GM13976 (cell line): ENCODE measurements at regions not wholly inside any gene's neighbourhood (a gene's known extent, or its start where the extent isn't known, plus 50 kb on each side); places are given as distances from the start of the nearest gene placed in this dataset.
"Not testable (repeated sequence)": the region's sequence is repeated elsewhere in the genome, so short reads cannot be mapped to it uniquely, and the experiment has no call there.

Source experiments
- DNase-seq: peaks from one replicate; pipeline ENCODE4 v3.0.0; 2012; ENCODE audit warnings: low spot score
- in situ Hi-C: fragments of 300-500 bp; cut with MboI; formaldehyde crosslinking; loops from one replicate; pipeline ENCODE4 v1.12.0; 2022; ENCODE audit warnings: low sequenced_read_pairs, mixed read lengths, inconsistent platforms; ENCODE audit not compliant: unreplicated experiment
- TF ChIP-seq, protein P1 (sequence below): IDR thresholded peaks from 2 replicates; pipeline ENCODE4 v1.5.1; 2012; ENCODE audit warnings: borderline replicate concordance, mild to moderate bottlenecking; ENCODE audit not compliant: insufficient read depth; ENCODE audit errors: extremely low read depth, missing control alignments, control extremely low read depth

DNA sequence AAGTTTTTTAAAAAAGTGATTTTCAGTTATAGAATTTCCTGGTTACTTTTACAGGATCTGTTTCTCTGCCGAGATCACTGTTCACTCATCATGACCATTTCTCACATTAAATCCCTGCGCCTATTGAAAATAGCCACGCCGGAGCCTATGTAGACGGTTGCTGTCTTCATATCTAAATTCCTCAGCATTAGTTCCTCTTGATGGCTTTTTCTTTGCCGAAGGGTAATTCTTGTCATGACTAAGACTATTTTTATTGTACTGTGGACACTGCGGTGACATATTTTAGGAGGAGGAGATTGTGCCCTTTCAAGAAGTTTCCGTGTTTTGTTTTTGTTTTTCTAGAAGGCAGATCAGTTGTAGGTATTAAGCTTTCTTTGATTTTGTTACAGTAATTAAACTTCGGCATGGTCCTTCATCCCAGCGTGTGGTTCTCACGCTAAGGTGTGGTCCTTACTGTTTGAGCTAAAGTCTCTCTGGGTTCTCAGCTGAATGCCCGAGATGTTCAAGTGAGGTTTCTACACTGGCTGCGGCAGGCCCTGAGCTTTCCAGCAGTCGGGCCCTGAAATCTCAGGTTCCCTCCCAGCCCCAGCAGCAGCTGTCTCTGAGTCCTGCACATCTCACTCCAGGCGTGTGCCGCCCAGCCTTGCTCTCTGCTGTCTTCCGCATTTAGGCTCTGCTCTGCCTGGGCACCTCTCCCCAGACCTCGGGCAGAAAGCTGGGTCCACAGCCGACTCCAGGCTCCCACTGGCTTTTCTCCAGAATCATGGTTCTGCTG is 1110.5 kb downstream of the TBC1D22A start:
- DNase-seq: no peak
- in situ Hi-C loops: no loop called here
- TF ChIP-seq, protein P1, sequence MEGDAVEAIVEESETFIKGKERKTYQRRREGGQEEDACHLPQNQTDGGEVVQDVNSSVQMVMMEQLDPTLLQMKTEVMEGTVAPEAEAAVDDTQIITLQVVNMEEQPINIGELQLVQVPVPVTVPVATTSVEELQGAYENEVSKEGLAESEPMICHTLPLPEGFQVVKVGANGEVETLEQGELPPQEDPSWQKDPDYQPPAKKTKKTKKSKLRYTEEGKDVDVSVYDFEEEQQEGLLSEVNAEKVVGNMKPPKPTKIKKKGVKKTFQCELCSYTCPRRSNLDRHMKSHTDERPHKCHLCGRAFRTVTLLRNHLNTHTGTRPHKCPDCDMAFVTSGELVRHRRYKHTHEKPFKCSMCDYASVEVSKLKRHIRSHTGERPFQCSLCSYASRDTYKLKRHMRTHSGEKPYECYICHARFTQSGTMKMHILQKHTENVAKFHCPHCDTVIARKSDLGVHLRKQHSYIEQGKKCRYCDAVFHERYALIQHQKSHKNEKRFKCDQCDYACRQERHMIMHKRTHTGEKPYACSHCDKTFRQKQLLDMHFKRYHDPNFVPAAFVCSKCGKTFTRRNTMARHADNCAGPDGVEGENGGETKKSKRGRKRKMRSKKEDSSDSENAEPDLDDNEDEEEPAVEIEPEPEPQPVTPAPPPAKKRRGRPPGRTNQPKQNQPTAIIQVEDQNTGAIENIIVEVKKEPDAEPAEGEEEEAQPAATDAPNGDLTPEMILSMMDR: no peak

DNA sequence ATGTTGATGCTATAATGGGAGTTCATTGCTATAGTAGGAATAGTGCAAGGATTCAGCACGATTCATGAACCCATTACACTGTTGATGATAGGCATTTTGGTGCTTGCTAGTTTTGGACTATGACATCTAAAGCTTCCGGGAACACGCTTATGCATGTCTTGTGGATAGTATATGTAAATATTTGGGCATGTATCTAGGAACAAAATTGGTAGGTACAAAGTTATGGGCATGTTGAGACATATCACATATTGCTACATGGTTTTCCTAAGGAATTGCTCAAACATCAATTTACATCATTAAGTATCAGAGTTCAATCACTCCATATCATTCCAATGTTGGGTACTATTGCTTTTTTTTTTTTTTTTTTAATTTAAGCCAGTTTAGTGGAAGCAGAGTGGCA is 1103.2 kb downstream of the TBC1D22A start:
- in situ Hi-C loops: no loop called here
- DNase-seq: no peak
- TF ChIP-seq, protein P1: no peak

DNA sequence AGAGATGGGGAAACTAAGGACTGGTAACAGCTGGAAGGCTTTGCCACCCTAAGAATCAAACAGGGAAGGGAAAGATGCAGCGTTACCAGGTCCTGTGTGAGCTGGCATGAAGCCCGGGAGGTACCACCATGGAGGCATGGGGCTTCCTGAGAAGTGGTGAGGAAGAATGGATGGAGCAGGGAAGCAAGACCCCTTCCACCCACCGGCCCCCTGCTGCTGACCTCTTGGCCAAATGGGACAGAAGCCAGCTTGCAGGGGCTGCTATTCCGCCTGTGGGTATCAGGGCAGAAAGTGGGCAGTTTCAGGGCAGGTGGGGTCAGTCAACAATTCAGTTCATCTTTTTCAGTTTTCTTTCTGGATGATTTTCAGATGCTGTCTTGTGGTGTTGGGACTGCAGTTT is 1099.9 kb downstream of the TBC1D22A start:
- no peak for DNase-seq
- in situ Hi-C loops: no loop called here
- TF ChIP-seq, protein P1: no peak

DNA sequence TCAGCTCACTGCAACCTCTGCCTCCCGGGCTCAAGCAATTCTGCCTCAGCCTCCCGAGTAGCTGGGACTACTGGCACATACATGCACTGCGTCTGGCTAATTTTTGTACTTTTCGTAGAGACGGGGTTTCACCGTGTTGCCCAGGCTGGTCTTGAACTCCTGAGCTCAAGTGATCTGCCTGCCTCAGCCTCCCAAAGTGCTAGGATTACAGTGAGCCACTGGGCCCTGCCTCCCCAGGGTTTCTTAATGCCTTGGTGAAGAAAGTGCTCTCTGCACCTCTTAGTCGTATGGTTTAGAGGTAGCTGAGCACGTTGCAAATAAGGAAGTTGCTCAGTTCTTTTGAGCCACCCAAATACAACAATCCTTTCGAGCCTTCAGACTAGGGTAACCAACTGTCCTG is 1098.5 kb downstream of the TBC1D22A start:
- DNase-seq, in situ Hi-C loops: not testable (repeated sequence)

DNA sequence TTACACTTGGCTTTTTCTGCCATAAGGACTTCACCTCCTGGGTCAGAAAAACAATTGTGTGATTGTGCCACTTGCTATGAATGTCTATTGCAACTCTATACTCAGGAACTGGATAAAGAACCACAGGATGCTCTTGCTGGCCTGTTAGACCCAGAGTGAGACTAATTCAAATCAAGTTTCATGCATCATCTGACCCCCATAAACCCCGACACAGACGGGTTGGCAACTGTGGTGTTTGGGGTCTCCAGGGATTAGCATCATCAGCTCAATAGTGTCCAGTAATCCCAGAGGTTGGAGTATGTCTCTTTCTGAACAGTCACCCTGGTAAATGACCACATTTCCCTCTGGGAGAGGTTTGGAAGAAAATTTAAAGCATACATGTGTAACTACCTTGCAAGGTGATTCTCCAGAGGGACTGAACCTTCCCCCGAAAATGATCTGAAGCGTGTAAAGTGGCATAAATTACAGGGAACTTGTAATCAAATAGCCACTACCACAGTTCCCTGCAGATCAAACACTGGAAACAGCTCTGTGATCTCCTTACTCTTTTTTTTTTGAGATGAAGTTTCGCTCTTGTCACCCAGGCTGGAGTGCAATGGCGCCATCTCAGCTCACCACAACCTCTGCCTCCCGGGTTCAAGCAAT is 1097.6 kb downstream of the TBC1D22A start:
- TF ChIP-seq, protein P1: no peak
- DNase-seq: no peak
- in situ Hi-C loops: no loop called here

DNA sequence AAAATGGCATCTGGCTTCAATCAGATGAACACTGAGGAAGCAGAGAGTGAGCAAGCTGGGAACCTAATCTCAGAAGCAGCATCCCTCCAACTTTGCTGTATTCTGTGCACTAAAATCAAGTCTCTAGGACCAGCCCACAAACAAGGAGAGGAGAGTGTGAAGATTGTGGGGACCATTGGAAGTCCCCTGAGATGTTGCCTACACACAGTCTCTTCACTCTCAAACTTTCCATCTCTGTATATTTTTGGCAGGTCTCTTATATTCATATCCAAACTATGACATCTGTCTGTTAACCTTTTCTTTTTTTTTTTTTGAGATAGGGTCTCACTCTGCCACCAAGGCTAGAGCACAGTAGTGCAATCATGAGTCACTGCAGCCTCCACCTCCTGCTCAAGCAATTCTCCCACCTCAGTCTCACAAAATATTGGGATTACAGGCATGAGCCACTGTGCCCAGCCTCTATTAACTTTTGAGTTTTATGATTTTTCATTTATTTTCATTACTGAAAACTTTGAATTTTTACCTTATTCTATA is 1096.4 kb downstream of the TBC1D22A start:
- no peak for DNase-seq
- in situ Hi-C loops: no loop called here
- TF ChIP-seq, protein P1: no peak

DNA sequence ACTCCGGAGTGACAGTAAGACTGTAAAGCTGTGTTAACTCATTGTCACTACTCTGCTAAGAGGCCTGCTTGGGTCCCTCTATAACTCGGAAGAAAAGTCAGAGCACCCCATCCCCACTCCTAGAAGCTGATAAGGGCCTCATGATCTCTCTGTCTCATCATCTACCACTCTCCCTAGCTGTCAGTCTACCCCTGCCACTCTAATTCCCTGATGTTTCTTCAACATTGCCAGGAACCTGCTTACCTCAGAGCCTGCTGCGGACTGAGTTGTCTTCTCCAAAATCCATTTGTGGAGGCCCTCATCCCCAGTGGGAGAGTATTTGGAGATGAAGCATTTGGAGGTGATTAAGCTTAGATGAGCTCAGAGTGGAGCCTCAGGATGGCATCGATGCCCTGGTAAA is 1092.2 kb downstream of the TBC1D22A start:
- TF ChIP-seq, protein P1: no peak
- no peak for DNase-seq
- in situ Hi-C loops: no loop called here
